HL-60 (cell line): ENCODE measurements at regions not wholly inside any gene's neighbourhood (a gene's known extent, or its start where the extent isn't known, plus 50 kb on each side); places are given as distances from the start of the nearest gene placed in this dataset.
A peak's percentile ranks its signal among the peaks of the same experiment; 100 is the strongest.

Experiments used
- DNase-seq, 2 experiments: peaks; one replicate each; pipeline ENCODE4 v3.0.0-alpha.2; 2010 to 2020; ENCODE audit warnings: low read depth in 1 of 2, low spot score in 1 of 2
- H3K27ac ChIP-seq: fragments of 250-450 bp; sonication (Bioruptor Pico); replicated peaks from 2 replicates; pipeline ENCODE4 v1.5.1; 2020; ENCODE audit warnings: mild to moderate bottlenecking, moderate library complexity
- H3K27me3 ChIP-seq: fragments of 250-450 bp; sonication (Bioruptor Pico); 2 replicates; pipeline ENCODE4 v1.5.1; 2021; ENCODE audit warnings: mild to moderate bottlenecking, moderate library complexity; ENCODE audit not compliant: insufficient read depth, poor library complexity, severe bottlenecking
- H3K4me3 ChIP-seq: replicated peaks from 2 replicates; pipeline ENCODE4 v1.5.1; 2011; ENCODE audit warnings: mild to moderate bottlenecking, control low read depth, low read length; ENCODE audit not compliant: insufficient read depth
- CTCF ChIP-seq: IDR thresholded peaks from one replicate; pipeline ENCODE4 v1.5.1; 2011; ENCODE audit warnings: low read length, control low read depth, inconsistent platforms; ENCODE audit not compliant: insufficient read depth
- GABPA ChIP-seq: IDR thresholded peaks from 2 replicates; pipeline ENCODE4 v1.6.1; 2012; ENCODE audit warnings: low read depth
- POLR2AphosphoS5 ChIP-seq: IDR thresholded peaks from 2 replicates; pipeline ENCODE4 v1.6.1; 2012; ENCODE audit warnings: low read depth
- REST ChIP-seq: IDR thresholded peaks from 2 replicates; pipeline ENCODE4 v1.6.1; 2012; ENCODE audit warnings: low read depth; ENCODE audit not compliant: insufficient replicate concordance
- SPI1 ChIP-seq: IDR thresholded peaks from 2 replicates; pipeline ENCODE4 v1.6.1; 2012; ENCODE audit warnings: low read depth, mild to moderate bottlenecking, borderline replicate concordance

DNA sequence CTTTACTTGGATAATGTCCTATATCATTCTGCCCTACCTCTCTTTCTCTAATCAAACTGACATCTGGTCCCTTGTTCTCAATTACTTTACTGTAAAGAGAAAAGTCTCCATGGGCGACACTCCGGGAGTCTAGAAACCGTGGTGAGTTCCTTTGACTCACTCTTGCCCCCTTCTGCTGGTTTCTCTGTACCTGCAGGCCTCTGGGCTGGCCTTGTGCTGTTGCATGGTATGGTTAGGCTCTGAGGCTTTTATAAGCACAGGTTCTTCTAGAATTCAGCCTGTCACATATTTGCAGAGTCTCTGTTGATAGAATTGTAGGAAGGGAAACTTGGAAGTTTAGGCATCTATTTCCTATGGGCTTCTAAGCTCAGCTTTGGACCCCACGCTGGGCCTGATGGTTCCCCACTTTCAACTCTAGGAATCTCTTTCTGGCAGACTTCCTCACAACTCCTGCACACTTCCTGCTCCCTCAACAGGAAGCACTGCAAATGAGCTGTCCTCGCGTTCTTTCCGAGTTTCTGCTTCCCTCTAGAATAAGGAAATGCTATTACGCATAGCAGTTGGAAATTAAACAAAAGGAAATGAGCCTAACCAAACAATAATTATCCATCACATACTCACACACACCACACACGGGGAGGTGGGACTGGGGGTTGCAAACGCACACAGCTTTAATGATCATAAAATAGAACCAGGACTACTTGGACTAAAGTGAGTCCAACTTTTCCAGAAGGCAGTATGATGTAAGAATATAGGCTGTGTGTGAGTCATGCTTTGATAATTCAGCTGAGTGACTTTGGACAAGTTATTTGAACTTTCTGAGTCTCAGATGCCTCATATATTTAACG lies 683.3 kb downstream of the QKI start:
- H3K27ac ChIP-seq: no peak overlapping the region
- H3K27me3 ChIP-seq: no peaks in the 10 kb centered on the region
- TF ChIP-seq GABPA: no peak
- no peak for TF ChIP-seq REST
- no peak for TF ChIP-seq POLR2AphosphoS5
- H3K4me3 ChIP-seq: no peak overlapping the region
- DNase-seq: peak in 1 of 2 experiments; percentile 18

DNA sequence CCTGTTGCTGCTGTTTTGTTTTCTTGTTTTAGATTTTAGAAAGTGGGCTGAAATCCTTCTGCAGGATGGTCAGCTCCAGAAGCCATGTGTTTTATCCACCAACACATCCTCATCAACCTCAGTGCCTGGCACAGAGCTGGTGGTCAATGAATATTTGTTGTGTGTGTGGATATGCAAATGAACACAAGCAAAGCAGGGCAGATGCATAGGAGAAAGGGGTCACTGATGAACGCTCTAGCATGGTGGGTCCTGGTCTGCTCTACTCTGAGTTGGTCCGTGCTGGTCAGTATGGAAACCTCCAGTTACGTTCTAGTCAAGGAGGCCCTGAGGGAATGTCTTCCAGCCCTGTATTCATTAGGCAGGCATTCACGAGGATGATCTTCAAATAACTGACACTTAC lies 682.5 kb downstream of the QKI start:
- DNase-seq: no peak
- TF ChIP-seq GABPA (no peak), SPI1 (no peak), REST (no peak), CTCF (no peak), POLR2AphosphoS5 (no peak)
- H3K27me3 ChIP-seq: no peaks in the 10 kb centered on the region
- no peak overlapping the region for H3K4me3 ChIP-seq
- no peak overlapping the region for H3K27ac ChIP-seq

GRCh38 chr6:164095056-164095455 lies 680.5 kb downstream of the QKI start:
- Histone ChIP-seq H3K4me3 (no peak overlapping the region), H3K27me3 (no peaks in the 10 kb centered on the region), H3K27ac (no peak overlapping the region)
- DNase-seq: no peak
- TF ChIP-seq SPI1 (no peak), REST (no peak), POLR2AphosphoS5 (no peak), GABPA (no peak), CTCF (no peak)
